ENCODE measurements at regions not wholly inside any gene's neighbourhood (a gene's known extent, or its start where the extent isn't known, plus 50 kb on each side); places are given as distances from the start of the nearest gene placed in this dataset.

GRCh38 chr20:11331096-11331495 lies 586.6 kb upstream of the BTBD3 start:
- H3K36me3 ChIP-seq (ENCODE audit: insufficient read depth, low read length), result no peaks in the 10 kb centered on the region
- H3K4me1 ChIP-seq (ENCODE audit: control insufficient read depth, insufficient read depth, low read length, unreplicated experiment), result no peaks in the 10 kb centered on the region
- no peaks in the 10 kb centered on the region for H3K27me3 ChIP-seq (ENCODE audit: insufficient read depth, low read length)
- H3K27ac ChIP-seq (ENCODE audit: low read depth, low read length), result no peak overlapping the region
- no peak overlapping the region for H3K4me3 ChIP-seq (ENCODE audit: low read depth, low read length)
- no peaks in the 10 kb centered on the region for H3K79me2 ChIP-seq (ENCODE audit: control insufficient read depth, insufficient read depth, low read length, unreplicated experiment)
- no peak overlapping the region for H2AFZ ChIP-seq (ENCODE audit: low read length, unreplicated experiment)

- Histone ChIP-seq H3K27ac (ENCODE audit: low read depth, low read length) (no peak overlapping the region), H3K4me3 (ENCODE audit: low read depth, low read length) (no peak overlapping the region), H3K4me1 (ENCODE audit: control insufficient read depth, insufficient read depth, low read length, unreplicated experiment) (no peaks in the 10 kb centered on the region), H3K36me3 (ENCODE audit: insufficient read depth, low read length) (no peaks in the 10 kb centered on the region), H2AFZ (ENCODE audit: low read length, unreplicated experiment) (no peak overlapping the region), H3K79me2 (ENCODE audit: control insufficient read depth, insufficient read depth, low read length, unreplicated experiment) (no peaks in the 10 kb centered on the region), H3K27me3 (ENCODE audit: insufficient read depth, low read length) (no peaks in the 10 kb centered on the region)
These were observed 585.3 kb upstream of the BTBD3 start for GRCh38 chr20:11332381-11332780.

DNA sequence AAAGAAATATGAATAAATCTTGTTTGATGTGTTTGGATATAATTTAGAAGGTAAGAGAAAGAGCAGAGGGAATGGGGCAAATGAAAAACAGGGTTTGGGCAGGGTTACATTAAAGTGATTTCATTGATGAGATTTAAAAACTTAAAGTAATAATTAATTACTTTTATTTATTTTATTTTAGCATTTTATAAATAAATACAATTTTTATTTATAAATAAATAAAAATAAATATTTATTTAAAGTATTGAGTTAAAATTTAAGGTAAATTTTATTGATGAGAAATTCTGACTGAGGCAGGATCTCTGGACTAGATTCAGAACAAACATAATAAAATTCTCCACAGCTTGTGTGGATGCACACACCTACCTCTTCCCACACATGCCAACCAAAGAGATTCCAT lies 584.1 kb upstream of the BTBD3 start:
- H3K79me2 ChIP-seq (ENCODE audit: control insufficient read depth, insufficient read depth, low read length, unreplicated experiment), result no peaks in the 10 kb centered on the region
- H3K27ac ChIP-seq (ENCODE audit: low read depth, low read length), result no peak overlapping the region
- no peaks in the 10 kb centered on the region for H3K36me3 ChIP-seq (ENCODE audit: insufficient read depth, low read length)
- no peak overlapping the region for H3K4me3 ChIP-seq (ENCODE audit: low read depth, low read length)
- H3K27me3 ChIP-seq (ENCODE audit: insufficient read depth, low read length), result 0 out of 2 replicates have a peak, but pooled peaks cover under 1% of the 10 kb centered on the region
- H3K4me1 ChIP-seq (ENCODE audit: control insufficient read depth, insufficient read depth, low read length, unreplicated experiment), result no peaks in the 10 kb centered on the region
- H2AFZ ChIP-seq (ENCODE audit: low read length, unreplicated experiment), result no peak overlapping the region

DNA sequence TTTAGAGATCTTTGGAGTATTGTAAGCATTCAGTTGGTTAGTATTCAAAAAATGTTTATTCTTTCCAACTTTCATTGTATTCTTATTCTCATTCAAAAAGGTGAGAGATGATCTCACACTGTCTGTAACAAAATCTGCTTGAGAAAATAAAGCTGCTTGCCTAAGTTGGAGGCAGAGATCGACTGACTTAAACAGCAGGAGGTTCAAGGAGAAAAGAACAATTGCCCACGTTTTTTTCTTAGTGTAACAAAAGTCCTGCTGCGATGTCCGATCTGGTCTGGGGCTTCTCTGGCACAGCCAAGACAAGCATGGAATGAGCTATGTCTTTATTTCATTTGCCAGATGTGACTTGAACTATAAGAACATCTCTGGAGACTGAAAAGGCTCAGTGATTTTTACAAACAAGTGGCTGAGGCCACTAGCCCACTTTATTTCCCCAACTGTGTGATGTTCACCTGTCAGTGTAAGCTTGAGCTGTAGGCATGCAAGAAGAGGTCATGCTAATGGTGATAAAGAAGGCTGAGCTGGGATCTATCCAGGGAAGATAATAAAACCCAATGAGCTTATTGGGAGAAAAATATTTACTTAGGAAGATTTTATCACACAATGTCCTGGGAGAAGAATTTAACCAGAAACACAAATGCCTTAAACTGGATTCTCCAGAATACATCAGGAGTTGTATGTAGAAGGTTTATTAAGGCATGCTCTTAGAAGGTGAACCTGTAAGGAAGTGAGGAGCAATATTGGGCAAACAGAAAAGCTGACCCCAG lies 580.1 kb upstream of the BTBD3 start:
- Histone ChIP-seq H2AFZ (ENCODE audit: low read length, unreplicated experiment) (no peak overlapping the region), H3K27ac (ENCODE audit: low read depth, low read length) (no peak overlapping the region), H3K4me3 (ENCODE audit: low read depth, low read length) (no peak overlapping the region), H3K4me1 (ENCODE audit: control insufficient read depth, insufficient read depth, low read length, unreplicated experiment) (no peaks in the 10 kb centered on the region), H3K79me2 (ENCODE audit: control insufficient read depth, insufficient read depth, low read length, unreplicated experiment) (no peaks in the 10 kb centered on the region), H3K27me3 (ENCODE audit: insufficient read depth, low read length) (peaks cover 10% of the 10 kb centered on the region; the same call in 1 of the 2 replicates), H3K36me3 (ENCODE audit: insufficient read depth, low read length) (no peaks in the 10 kb centered on the region)

DNA sequence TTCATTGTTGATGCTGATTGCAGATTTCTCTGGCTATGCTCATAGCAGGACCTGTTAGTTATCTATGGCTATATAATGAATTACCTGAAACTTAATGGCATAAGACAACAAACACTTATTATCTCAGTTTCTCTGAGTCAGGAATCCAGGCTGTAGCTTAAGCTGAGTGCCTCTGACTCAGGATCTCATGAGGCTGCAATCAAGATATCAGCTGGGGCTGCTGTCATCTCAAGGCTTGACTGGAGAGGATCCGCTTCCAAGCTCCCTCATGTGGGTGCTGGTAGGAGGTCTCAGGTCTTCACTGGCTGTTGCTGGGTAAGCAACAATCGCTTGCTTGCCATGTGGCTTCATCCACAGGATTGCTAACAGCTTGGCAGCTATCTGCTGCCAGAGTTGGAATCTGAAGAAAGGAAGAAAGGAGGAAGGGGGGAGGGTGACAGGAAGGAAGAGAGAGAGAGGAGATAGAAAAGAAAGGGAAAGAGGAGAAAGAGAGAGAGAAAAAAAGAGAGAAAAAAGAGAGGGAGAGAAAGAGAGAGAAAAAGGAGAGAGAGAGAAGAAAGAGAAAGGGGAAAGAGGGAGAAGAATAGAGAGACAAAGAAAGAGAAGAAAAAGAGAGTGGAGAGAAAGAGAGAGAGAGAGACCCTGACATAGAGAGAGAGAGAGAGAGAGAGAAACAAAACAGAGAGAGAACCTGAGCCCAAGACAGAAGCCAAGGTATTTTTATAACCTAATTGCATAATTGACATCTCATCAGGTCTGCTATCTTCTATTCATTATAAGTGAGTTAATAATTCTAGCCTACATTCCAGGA lies 579.0 kb upstream of the BTBD3 start:
- Histone ChIP-seq H3K36me3 (ENCODE audit: insufficient read depth, low read length) (no peaks in the 10 kb centered on the region), H3K4me3 (ENCODE audit: low read depth, low read length) (no peak overlapping the region), H3K27ac (ENCODE audit: low read depth, low read length) (no peak overlapping the region), H2AFZ (ENCODE audit: low read length, unreplicated experiment) (no peak overlapping the region), H3K4me1 (ENCODE audit: control insufficient read depth, insufficient read depth, low read length, unreplicated experiment) (no peaks in the 10 kb centered on the region), H3K79me2 (ENCODE audit: control insufficient read depth, insufficient read depth, low read length, unreplicated experiment) (no peaks in the 10 kb centered on the region), H3K27me3 (ENCODE audit: insufficient read depth, low read length) (peaks cover 10% of the 10 kb centered on the region; the same call in 1 of the 2 replicates)

DNA sequence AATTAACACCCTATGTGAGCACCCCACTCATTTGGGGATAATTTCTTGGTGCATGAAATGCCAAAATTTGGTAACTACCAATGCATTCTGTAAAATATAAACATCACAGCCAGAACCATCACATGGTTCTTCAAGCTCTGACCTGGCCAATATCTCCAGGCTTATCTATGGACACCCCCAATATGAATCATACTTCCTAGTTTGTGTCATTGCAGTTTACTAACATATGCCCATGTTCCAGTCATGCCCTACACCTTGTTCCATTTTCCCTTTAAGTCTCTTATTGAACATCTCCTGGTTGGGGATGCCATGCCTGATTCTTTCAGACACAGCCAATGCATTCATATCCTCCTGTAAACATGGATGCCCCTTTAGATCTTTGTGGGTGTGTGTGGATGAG lies 572.8 kb upstream of the BTBD3 start:
- Histone ChIP-seq H3K36me3 (ENCODE audit: insufficient read depth, low read length) (no peaks in the 10 kb centered on the region), H3K27me3 (ENCODE audit: insufficient read depth, low read length) (no peaks in the 10 kb centered on the region), H2AFZ (ENCODE audit: low read length, unreplicated experiment) (no peak overlapping the region), H3K4me3 (ENCODE audit: low read depth, low read length) (no peak overlapping the region), H3K79me2 (ENCODE audit: control insufficient read depth, insufficient read depth, low read length, unreplicated experiment) (no peaks in the 10 kb centered on the region), H3K27ac (ENCODE audit: low read depth, low read length) (no peak overlapping the region), H3K4me1 (ENCODE audit: control insufficient read depth, insufficient read depth, low read length, unreplicated experiment) (peaks cover under 1% of the 10 kb centered on the region)

- Histone ChIP-seq H3K27ac (ENCODE audit: low read depth, low read length) (no peak overlapping the region), H3K4me1 (ENCODE audit: control insufficient read depth, insufficient read depth, low read length, unreplicated experiment) (peaks cover 4% of the 10 kb centered on the region), H3K4me3 (ENCODE audit: low read depth, low read length) (no peak overlapping the region), H3K27me3 (ENCODE audit: insufficient read depth, low read length) (no peaks in the 10 kb centered on the region), H2AFZ (ENCODE audit: low read length, unreplicated experiment) (no peak overlapping the region), H3K36me3 (ENCODE audit: insufficient read depth, low read length) (no peaks in the 10 kb centered on the region), H3K79me2 (ENCODE audit: control insufficient read depth, insufficient read depth, low read length, unreplicated experiment) (no peaks in the 10 kb centered on the region)
These were observed 570.0 kb upstream of the BTBD3 start for GRCh38 chr20:11347738-11348137.

- Histone ChIP-seq H3K27me3 (ENCODE audit: insufficient read depth, low read length) (no peaks in the 10 kb centered on the region), H3K4me1 (ENCODE audit: control insufficient read depth, insufficient read depth, low read length, unreplicated experiment) (peaks cover 4% of the 10 kb centered on the region)
These were observed 567.3 kb upstream of the BTBD3 start for GRCh38 chr20:11350126-11351005.

GRCh38 chr20:11352041-11352440 lies 565.7 kb upstream of the BTBD3 start:
- Histone ChIP-seq H3K27me3 (ENCODE audit: insufficient read depth, low read length) (no peaks in the 10 kb centered on the region; the same call in 1 of the 2 replicates), H3K4me1 (ENCODE audit: control insufficient read depth, insufficient read depth, low read length, unreplicated experiment) (peaks cover 4% of the 10 kb centered on the region), H2AFZ (ENCODE audit: low read length, unreplicated experiment) (no peak overlapping the region), H3K27ac (ENCODE audit: low read depth, low read length) (no peak overlapping the region), H3K36me3 (ENCODE audit: insufficient read depth, low read length) (no peaks in the 10 kb centered on the region), H3K4me3 (ENCODE audit: low read depth, low read length) (no peak overlapping the region), H3K79me2 (ENCODE audit: control insufficient read depth, insufficient read depth, low read length, unreplicated experiment) (no peaks in the 10 kb centered on the region)

More at GRCh38 chr20:11350126-11351005, 567.3 kb upstream of the BTBD3 start:
- H3K27ac ChIP-seq (ENCODE audit: low read depth, low read length), result no peak overlapping the region
- H3K36me3 ChIP-seq (ENCODE audit: insufficient read depth, low read length), result no peaks in the 10 kb centered on the region
- H3K4me3 ChIP-seq (ENCODE audit: low read depth, low read length), result no peak overlapping the region
- no peaks in the 10 kb centered on the region for H3K79me2 ChIP-seq (ENCODE audit: control insufficient read depth, insufficient read depth, low read length, unreplicated experiment)
- H2AFZ ChIP-seq (ENCODE audit: low read length, unreplicated experiment), result no peak overlapping the region

- no peaks in the 10 kb centered on the region for H3K79me2 ChIP-seq (ENCODE audit: control insufficient read depth, insufficient read depth, low read length, unreplicated experiment)
- H3K4me3 ChIP-seq (ENCODE audit: low read depth, low read length), result no peak overlapping the region
- peaks cover 4% of the 10 kb centered on the region for H3K4me1 ChIP-seq (ENCODE audit: control insufficient read depth, insufficient read depth, low read length, unreplicated experiment)
- H3K27me3 ChIP-seq (ENCODE audit: insufficient read depth, low read length), result no peaks in the 10 kb centered on the region; the same call in 1 of the 2 replicates
- no peaks in the 10 kb centered on the region for H3K36me3 ChIP-seq (ENCODE audit: insufficient read depth, low read length)
- H3K27ac ChIP-seq (ENCODE audit: low read depth, low read length), result no peak overlapping the region
- H2AFZ ChIP-seq (ENCODE audit: low read length, unreplicated experiment), result no peak overlapping the region
These were observed 562.8 kb upstream of the BTBD3 start for GRCh38 chr20:11354846-11355245.
